ENCODE measurements at regions not wholly inside any gene's neighbourhood (a gene's known extent, or its start where the extent isn't known, plus 50 kb on each side); places are given as distances from the start of the nearest gene placed in this dataset.

DNA sequence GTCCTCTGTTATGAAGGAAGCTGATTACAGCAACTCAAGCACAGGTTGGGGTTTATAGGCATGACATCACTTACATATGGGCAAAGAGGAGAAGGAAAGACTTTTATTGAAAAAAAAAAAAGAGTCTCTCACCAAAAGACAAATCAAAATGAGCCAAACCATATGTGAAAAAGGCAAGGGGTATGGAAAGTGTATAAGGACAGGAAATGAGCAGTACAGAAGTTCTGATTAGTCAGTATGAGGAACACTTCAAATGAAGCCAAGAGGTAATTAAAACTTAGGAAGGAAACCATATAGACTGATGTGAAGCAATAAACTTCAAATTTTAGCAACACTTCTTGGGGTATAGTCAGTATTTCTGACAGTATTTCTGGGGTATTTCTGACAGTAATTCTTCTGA is 1372.6 kb downstream of the CDH11 start:
- no peak overlapping the region for H3K27ac ChIP-seq
- no peak overlapping the region for H3K4me3 ChIP-seq
- no peaks in the 10 kb centered on the region for H3K27me3 ChIP-seq
- intact Hi-C loops (cut with DNase I) = no loop called here
- DNase-seq (no peak), ATAC-seq (no peak)
- no peak for TF ChIP-seq CTCF (IDR thresholded peaks at IDR 0.05)
- no peaks in the 10 kb centered on the region for H3K9me3 ChIP-seq
- no peaks in the 10 kb centered on the region for H3K36me3 ChIP-seq
- H3K4me1 ChIP-seq = no peaks in the 10 kb centered on the region

GRCh38 chr16:63745456-63745855 is 1376.4 kb downstream of the CDH11 start:
- no peak for TF ChIP-seq CTCF (IDR thresholded peaks at IDR 0.05)
- no peak for ATAC-seq
- no peak for DNase-seq
- Histone ChIP-seq H3K36me3 (no peaks in the 10 kb centered on the region), H3K27ac (no peak overlapping the region), H3K4me3 (no peak overlapping the region), H3K9me3 (no peaks in the 10 kb centered on the region), H3K27me3 (no peaks in the 10 kb centered on the region), H3K4me1 (no peaks in the 10 kb centered on the region)
- intact Hi-C loops (cut with DNase I) = no loop called here

GRCh38 chr16:63744077-63744874 is 1377.6 kb downstream of the CDH11 start:
- Histone ChIP-seq H3K27ac (no peak overlapping the region), H3K4me3 (no peak overlapping the region), H3K9me3 (no peaks in the 10 kb centered on the region), H3K36me3 (no peaks in the 10 kb centered on the region), H3K4me1 (no peaks in the 10 kb centered on the region), H3K27me3 (no peaks in the 10 kb centered on the region)
- ATAC-seq = peak; percentile 35
- no peak for DNase-seq
- TF ChIP-seq CTCF (IDR thresholded peaks at IDR 0.05) = no peak
- intact Hi-C loops (cut with DNase I) = no loop called here

DNA sequence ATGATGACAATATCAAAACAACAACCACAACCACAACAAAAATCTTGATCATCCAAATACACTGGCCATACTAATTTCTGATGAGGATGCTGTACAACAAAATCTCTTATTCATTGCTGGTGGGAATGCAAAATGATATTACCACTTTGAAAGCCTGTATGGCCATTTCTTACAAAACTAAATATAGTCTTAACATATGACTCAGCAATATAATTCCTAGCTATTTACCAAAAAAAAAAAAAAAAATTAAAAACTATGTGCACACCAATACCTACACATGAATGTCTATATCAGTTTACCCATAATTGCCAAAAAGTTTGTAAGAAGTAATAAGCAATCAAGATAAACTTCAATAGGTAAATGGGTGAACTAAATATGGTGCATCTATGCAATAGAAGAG is 1379.7 kb downstream of the CDH11 start:
- intact Hi-C loops (cut with DNase I) = no loop called here

GRCh38 chr16:63737633-63738032 is 1384.2 kb downstream of the CDH11 start:
- no peak for DNase-seq
- Histone ChIP-seq H3K27ac (no peak overlapping the region), H3K4me3 (no peak overlapping the region), H3K4me1 (no peaks in the 10 kb centered on the region), H3K36me3 (no peaks in the 10 kb centered on the region), H3K9me3 (no peaks in the 10 kb centered on the region), H3K27me3 (no peaks in the 10 kb centered on the region)
- TF ChIP-seq CTCF (IDR thresholded peaks at IDR 0.05) = no peak
- no peak for ATAC-seq
- intact Hi-C loops (cut with DNase I) = no loop called here

More for the DNA sequence above, 1379.7 kb downstream of the CDH11 start:
- Histone ChIP-seq H3K27ac (no peak overlapping the region), H3K27me3 (no peaks in the 10 kb centered on the region), H3K36me3 (no peaks in the 10 kb centered on the region), H3K4me1 (no peaks in the 10 kb centered on the region), H3K4me3 (no peak overlapping the region), H3K9me3 (no peaks in the 10 kb centered on the region)
- ATAC-seq (no peak), DNase-seq (no peak)
- no peak for TF ChIP-seq CTCF (IDR thresholded peaks at IDR 0.05)

All from upper lobe of right lung (tissue), 1 donor.